Ishikawa (cell line): ENCODE measurements at regions not wholly inside any gene's neighbourhood (a gene's known extent, or its start where the extent isn't known, plus 50 kb on each side); places are given as distances from the start of the nearest gene placed in this dataset.

Experiments
- CEBPB ChIP-seq: IDR thresholded peaks from 2 replicates; pipeline ENCODE4 v1.6.1; 2012
- EGR1 ChIP-seq: IDR thresholded peaks from 2 replicates; pipeline ENCODE4 v1.6.1; 2012
- EP300 ChIP-seq: IDR thresholded peaks from 2 replicates; pipeline ENCODE4 v1.6.1; 2012; ENCODE audit warnings: borderline replicate concordance
- FOXM1 ChIP-seq: IDR thresholded peaks from 2 replicates; pipeline ENCODE4 v1.6.1; 2012; ENCODE audit warnings: low read depth, borderline replicate concordance
- MAX ChIP-seq: IDR thresholded peaks from 2 replicates; pipeline ENCODE4 v1.6.1; 2012
- NFIC ChIP-seq: IDR thresholded peaks from 2 replicates; pipeline ENCODE4 v1.6.1; 2012
- RAD21 ChIP-seq: IDR thresholded peaks from 2 replicates; pipeline ENCODE4 v1.6.1; 2012; ENCODE audit warnings: low read depth
- REST ChIP-seq: IDR thresholded peaks from 2 replicates; pipeline ENCODE4 v1.6.1; 2012; ENCODE audit warnings: low read depth, mild to moderate bottlenecking
- TAF1 ChIP-seq: IDR thresholded peaks from 2 replicates; pipeline ENCODE4 v1.6.1; 2012; ENCODE audit warnings: low read depth, mild to moderate bottlenecking
- USF1 ChIP-seq: IDR thresholded peaks from 2 replicates; pipeline ENCODE4 v1.6.1; 2012
- YY1 ChIP-seq: IDR thresholded peaks from 2 replicates; pipeline ENCODE4 v1.6.1; 2012; ENCODE audit warnings: low read depth
- ZBTB7A ChIP-seq: IDR thresholded peaks from 2 replicates; pipeline ENCODE4 v1.6.1; 2012; ENCODE audit warnings: low read depth

GRCh38 chr19:13619203-13619632 lies 112.9 kb upstream of the CACNA1A start:
- TF ChIP-seq EGR1 (no peak), REST (no peak), YY1 (no peak), CEBPB (no peak), MAX (no peak), NFIC (no peak), TAF1 (no peak), EP300 (no peak), FOXM1 (no peak), USF1 (no peak), RAD21 (no peak), ZBTB7A (no peak)
